ENCODE measurements at regions not wholly inside any gene's neighbourhood (a gene's known extent, or its start where the extent isn't known, plus 50 kb on each side); places are given as distances from the start of the nearest gene placed in this dataset.

DNA sequence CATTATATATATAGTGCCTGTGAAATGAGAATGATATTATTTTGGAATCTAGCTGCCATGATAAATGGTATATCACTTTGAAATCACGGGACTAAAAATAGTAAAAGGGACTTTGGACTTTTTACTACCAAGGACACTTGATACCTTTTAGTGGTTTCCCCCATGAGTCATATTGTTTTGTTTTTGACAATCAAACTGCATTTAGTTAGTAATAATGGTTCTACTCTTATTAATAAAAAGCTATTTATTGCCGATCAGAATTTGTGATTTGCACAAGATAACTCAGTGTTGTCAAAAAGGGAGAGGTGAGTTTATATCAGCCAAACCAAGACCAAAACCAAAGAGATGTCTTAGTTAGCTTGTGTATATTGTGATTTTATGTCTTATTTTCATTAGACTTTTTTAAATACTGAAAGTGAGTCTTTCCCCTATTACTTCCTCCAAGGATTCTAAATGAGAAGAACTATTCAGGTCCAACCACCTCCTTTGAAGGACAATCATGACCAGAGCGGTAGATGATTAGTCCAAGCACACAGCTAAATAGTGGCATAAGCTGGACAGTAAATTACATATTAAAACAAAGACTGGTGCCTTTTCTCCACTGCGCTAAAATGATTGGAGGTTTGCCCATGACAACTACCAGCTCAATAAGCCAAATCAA lies 281.7 kb upstream of the ESRRG start:
- ChIA-PET CTCF (no interaction called here), POLR2A (ENCODE audit: unreplicated experiment) (no interaction called here)
- no peak overlapping the region for H4K5ac ChIP-seq (ENCODE audit: low read depth, low read length)
- H4K91ac ChIP-seq (ENCODE audit: insufficient read depth, low read depth, low read length), result no peak overlapping the region
- DNase-seq (no peak), ATAC-seq (ENCODE audit: low read depth) (no peak)
- no CpG with 5 or more reads among the region's 4 CpGs for WGBS, 2 experiments (ENCODE audit: extremely low coverage in 2 of 2, insufficient read length in 1 of 2)
- H3K4me1 ChIP-seq (ENCODE audit: control insufficient read depth, insufficient read depth, low read length), result no peaks in the 10 kb centered on the region
- no peaks in the 10 kb centered on the region for H3K9me3 ChIP-seq (ENCODE audit: control insufficient read depth, insufficient read depth, low read length)
- H3K4me2 ChIP-seq (ENCODE audit: low read depth, low read length), result no peak overlapping the region
- H2AFZ ChIP-seq (replicated peaks; ENCODE audit: low read length, poor library complexity), result no peak overlapping the region
- H3K9me1 ChIP-seq (ENCODE audit: insufficient read depth, low read length), result no peaks in the 10 kb centered on the region
- H3K4me3 ChIP-seq (ENCODE audit: insufficient read depth, low read depth, low read length), result no peak overlapping the region
- no peak overlapping the region for H2BK120ac ChIP-seq (ENCODE audit: low read depth, low read length)
- no peak for TF ChIP-seq POLR2A (IDR thresholded peaks at IDR 0.05; ENCODE audit: low read depth, low read length)
- TF ChIP-seq CEBPB (IDR thresholded peaks at IDR 0.05; ENCODE audit: low read depth, low read length), result no peak
- TF ChIP-seq, protein P1, sequence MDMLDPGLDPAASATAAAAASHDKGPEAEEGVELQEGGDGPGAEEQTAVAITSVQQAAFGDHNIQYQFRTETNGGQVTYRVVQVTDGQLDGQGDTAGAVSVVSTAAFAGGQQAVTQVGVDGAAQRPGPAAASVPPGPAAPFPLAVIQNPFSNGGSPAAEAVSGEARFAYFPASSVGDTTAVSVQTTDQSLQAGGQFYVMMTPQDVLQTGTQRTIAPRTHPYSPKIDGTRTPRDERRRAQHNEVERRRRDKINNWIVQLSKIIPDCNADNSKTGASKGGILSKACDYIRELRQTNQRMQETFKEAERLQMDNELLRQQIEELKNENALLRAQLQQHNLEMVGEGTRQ (IDR thresholded peaks at IDR 0.05; ENCODE audit: low read depth, low read length), result no peak
- TF ChIP-seq, protein P2, sequence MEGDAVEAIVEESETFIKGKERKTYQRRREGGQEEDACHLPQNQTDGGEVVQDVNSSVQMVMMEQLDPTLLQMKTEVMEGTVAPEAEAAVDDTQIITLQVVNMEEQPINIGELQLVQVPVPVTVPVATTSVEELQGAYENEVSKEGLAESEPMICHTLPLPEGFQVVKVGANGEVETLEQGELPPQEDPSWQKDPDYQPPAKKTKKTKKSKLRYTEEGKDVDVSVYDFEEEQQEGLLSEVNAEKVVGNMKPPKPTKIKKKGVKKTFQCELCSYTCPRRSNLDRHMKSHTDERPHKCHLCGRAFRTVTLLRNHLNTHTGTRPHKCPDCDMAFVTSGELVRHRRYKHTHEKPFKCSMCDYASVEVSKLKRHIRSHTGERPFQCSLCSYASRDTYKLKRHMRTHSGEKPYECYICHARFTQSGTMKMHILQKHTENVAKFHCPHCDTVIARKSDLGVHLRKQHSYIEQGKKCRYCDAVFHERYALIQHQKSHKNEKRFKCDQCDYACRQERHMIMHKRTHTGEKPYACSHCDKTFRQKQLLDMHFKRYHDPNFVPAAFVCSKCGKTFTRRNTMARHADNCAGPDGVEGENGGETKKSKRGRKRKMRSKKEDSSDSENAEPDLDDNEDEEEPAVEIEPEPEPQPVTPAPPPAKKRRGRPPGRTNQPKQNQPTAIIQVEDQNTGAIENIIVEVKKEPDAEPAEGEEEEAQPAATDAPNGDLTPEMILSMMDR (conservative IDR thresholded peaks at IDR 0.05; ENCODE audit: low read depth, low read length), result no peak
- TF ChIP-seq MAFK (IDR thresholded peaks at IDR 0.05; ENCODE audit: low read depth, low read length), result no peak
- no peak for TF ChIP-seq CHD1 (IDR thresholded peaks at IDR 0.05; ENCODE audit: low read depth, low read length)
- no peak for TF ChIP-seq MAZ (IDR thresholded peaks at IDR 0.05; ENCODE audit: borderline replicate concordance, low read depth, low read length)
- TF ChIP-seq SMC3 (IDR thresholded peaks at IDR 0.05; ENCODE audit: low read depth, low read length), result no peak
- no peak for TF ChIP-seq RCOR1 (IDR thresholded peaks at IDR 0.05; ENCODE audit: insufficient replicate concordance, low read length)
- TF ChIP-seq, protein P3, sequence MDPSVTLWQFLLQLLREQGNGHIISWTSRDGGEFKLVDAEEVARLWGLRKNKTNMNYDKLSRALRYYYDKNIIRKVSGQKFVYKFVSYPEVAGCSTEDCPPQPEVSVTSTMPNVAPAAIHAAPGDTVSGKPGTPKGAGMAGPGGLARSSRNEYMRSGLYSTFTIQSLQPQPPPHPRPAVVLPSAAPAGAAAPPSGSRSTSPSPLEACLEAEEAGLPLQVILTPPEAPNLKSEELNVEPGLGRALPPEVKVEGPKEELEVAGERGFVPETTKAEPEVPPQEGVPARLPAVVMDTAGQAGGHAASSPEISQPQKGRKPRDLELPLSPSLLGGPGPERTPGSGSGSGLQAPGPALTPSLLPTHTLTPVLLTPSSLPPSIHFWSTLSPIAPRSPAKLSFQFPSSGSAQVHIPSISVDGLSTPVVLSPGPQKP (IDR thresholded peaks at IDR 0.05; ENCODE audit: borderline replicate concordance, low read depth, low read length), result no peak
- no peak for TF ChIP-seq RAD21 (IDR thresholded peaks at IDR 0.05; ENCODE audit: low read length)
- TF ChIP-seq MXI1 (IDR thresholded peaks at IDR 0.05; ENCODE audit: borderline replicate concordance, low read depth, low read length), result no peak
- TF ChIP-seq BHLHE40 (IDR thresholded peaks at IDR 0.05; ENCODE audit: low read depth, low read length), result no peak
- no peak for TF ChIP-seq RFX5 (IDR thresholded peaks at IDR 0.05; ENCODE audit: low read depth, low read length)
- TF ChIP-seq NFE2L2 (IDR thresholded peaks at IDR 0.05; ENCODE audit: low read depth, low read length), result no peak
- no peak for TF ChIP-seq FOS (IDR thresholded peaks at IDR 0.05; ENCODE audit: low read depth, low read length)
- H3K18ac ChIP-seq (ENCODE audit: low read depth, low read length), result no peak overlapping the region
- no peak overlapping the region for H3K56ac ChIP-seq (ENCODE audit: extremely low read depth, insufficient read depth, low read length)
- H2AK9ac ChIP-seq (replicated peaks; ENCODE audit: low read depth, low read length, poor library complexity), result no peak overlapping the region
- H2BK5ac ChIP-seq (ENCODE audit: low read depth, low read length, poor library complexity, severe bottlenecking), result no peak overlapping the region
- H4K20me1 ChIP-seq (ENCODE audit: insufficient read depth, low read length), result no peaks in the 10 kb centered on the region
- H2AK5ac ChIP-seq (ENCODE audit: low read depth, low read length), result no peak overlapping the region
- intact Hi-C loops (cut with micrococcal nuclease), result no loop called here
- H3K4ac ChIP-seq (ENCODE audit: low read depth, low read length), result no peak overlapping the region
- no peaks in the 10 kb centered on the region for H3K27me3 ChIP-seq (ENCODE audit: control insufficient read depth, insufficient read depth, low read length)
- no peak overlapping the region for H3K23ac ChIP-seq (ENCODE audit: low read depth, low read length)
- H3K14ac ChIP-seq (replicated peaks; ENCODE audit: low read depth, low read length), result no peak overlapping the region
- H3K79me1 ChIP-seq (ENCODE audit: low read depth in 1 of 2, low read length in 2 of 2), result no peaks in the 10 kb centered on the region
- BruUV-seq (replicated peaks), result no TSS peak
- no peak overlapping the region for H3K27ac ChIP-seq (ENCODE audit: insufficient read depth, low read length)
- no peaks in the 10 kb centered on the region for H3K36me3 ChIP-seq (ENCODE audit: control insufficient read depth, insufficient read depth, low read length)
- dilution Hi-C loops (cut with HindIII; ENCODE audit: low sequenced_read_pairs, unreplicated experiment), result no loop called here
- in situ Hi-C loops (cut with MboI; ENCODE audit: low sequenced_read_pairs), result no loop called here
- no peak overlapping the region for H3K9ac ChIP-seq (ENCODE audit: low read depth, low read length)
- no peak overlapping the region for H4K8ac ChIP-seq (ENCODE audit: low read depth in 2 of 2, low read length in 2 of 2)
- no peak overlapping the region for H2BK20ac ChIP-seq (ENCODE audit: low read depth, low read length)
- no peak overlapping the region for H2BK15ac ChIP-seq (ENCODE audit: low read depth, low read length)

Measured in IMR-90 (cell line).